NT2/D1 (cell line): ENCODE measurements at regions not wholly inside any gene's neighbourhood (a gene's known extent, or its start where the extent isn't known, plus 50 kb on each side); places are given as distances from the start of the nearest gene placed in this dataset.
"Not testable (repeated sequence)": the region's sequence is repeated elsewhere in the genome, so short reads cannot be mapped to it uniquely, and the experiment has no call there.

ENCODE experiments used
- DNase-seq: peaks from one replicate; pipeline ENCODE4 v3.0.0-alpha.2; 2011; ENCODE audit warnings: low read depth, low spot score
- H3K27me3 ChIP-seq: 2 replicates; pipeline ENCODE4 v1.6.0; 2011; ENCODE audit warnings: mild to moderate bottlenecking; ENCODE audit not compliant: insufficient read length, insufficient read depth
- H3K36me3 ChIP-seq: 2 replicates; pipeline ENCODE4 v1.6.1; 2011; ENCODE audit warnings: mild to moderate bottlenecking, low read length, mixed read lengths; ENCODE audit not compliant: insufficient read depth, insufficient read length
- H3K4me1 ChIP-seq: 2 replicates; pipeline ENCODE4 v1.5.1; 2011; ENCODE audit not compliant: insufficient read depth, insufficient read length
- H3K4me3 ChIP-seq: 2 replicates; pipeline ENCODE4 v1.5.1; 2011; ENCODE audit warnings: low read depth; ENCODE audit not compliant: insufficient read length
- H3K9ac ChIP-seq: 2 replicates; pipeline ENCODE4 v1.6.0; 2011; ENCODE audit warnings: low read depth; ENCODE audit not compliant: insufficient read length
- H3K9me3 ChIP-seq: 2 replicates; pipeline ENCODE4 v1.5.1; 2011; ENCODE audit warnings: mild to moderate bottlenecking, low read length; ENCODE audit not compliant: insufficient read depth
- SUZ12 ChIP-seq: IDR thresholded peaks from 2 replicates; pipeline ENCODE4 v1.6.1; 2011; ENCODE audit not compliant: insufficient read length, insufficient read depth; ENCODE audit errors: extremely low read depth
- YY1 ChIP-seq: IDR thresholded peaks from 2 replicates; pipeline ENCODE4 v1.6.1; 2011; ENCODE audit not compliant: insufficient read length, insufficient read depth
- ZNF274 ChIP-seq: IDR thresholded peaks from 2 replicates; pipeline ENCODE4 v1.6.1; 2011; ENCODE audit warnings: mild to moderate bottlenecking, low read depth, low read length

DNA sequence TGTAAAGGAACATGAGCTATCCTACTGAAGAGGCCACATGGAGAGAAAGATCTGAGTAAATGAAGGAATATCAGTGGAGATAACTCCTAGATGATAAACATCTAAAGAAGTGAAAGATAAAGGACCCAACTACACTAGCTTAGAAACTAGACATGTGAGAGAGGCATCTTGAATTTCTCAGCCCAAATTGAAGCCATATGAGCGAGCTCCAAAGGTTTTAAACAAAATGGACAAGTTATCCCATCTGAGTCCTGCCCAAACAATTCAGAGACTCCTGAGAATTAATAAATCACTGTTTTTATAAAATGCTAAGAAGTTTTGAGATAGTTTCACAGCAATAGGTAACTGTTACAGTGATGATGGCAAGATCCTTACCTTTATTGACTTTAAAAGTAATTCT lies 438.9 kb downstream of the NAV3 start:
- TF ChIP-seq YY1 (no peak), SUZ12 (no peak), ZNF274 (no peak)
- no peak overlapping the region for H3K4me3 ChIP-seq
- no peaks in the 10 kb centered on the region for H3K27me3 ChIP-seq
- H3K36me3 ChIP-seq = no peaks in the 10 kb centered on the region
- no peak overlapping the region for H3K9ac ChIP-seq
- no peaks in the 10 kb centered on the region for H3K4me1 ChIP-seq
- DNase-seq = no peak
- H3K9me3 ChIP-seq = no peaks in the 10 kb centered on the region; the same call in 1 of the 2 replicates

DNA sequence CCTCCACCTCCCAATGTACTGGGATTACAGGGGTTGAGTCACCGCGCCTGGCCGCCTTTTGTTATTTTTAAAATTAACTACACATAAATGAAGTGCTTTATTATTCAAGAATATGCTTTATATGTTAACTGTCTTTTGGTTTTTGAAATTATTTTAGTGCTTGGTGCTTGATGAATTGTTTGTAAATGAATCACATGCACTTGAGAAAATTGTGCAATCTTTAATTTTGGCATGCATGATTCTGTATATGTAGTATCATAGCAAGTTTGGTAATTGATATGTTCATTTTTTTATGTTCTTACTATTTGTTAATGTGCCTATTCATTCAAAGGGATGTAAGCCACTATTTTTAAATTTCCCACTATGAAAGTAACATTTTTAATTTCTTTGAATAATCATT lies 440.9 kb downstream of the NAV3 start:
- H3K9ac ChIP-seq = no peak overlapping the region
- no peaks in the 10 kb centered on the region for H3K4me1 ChIP-seq
- H3K4me3 ChIP-seq = no peak overlapping the region
- no peak for TF ChIP-seq ZNF274
- no peak for TF ChIP-seq YY1
- no peak for TF ChIP-seq SUZ12
- H3K36me3 ChIP-seq = no peaks in the 10 kb centered on the region
- H3K9me3 ChIP-seq = no peaks in the 10 kb centered on the region; the same call in 1 of the 2 replicates
- no peak for DNase-seq
- H3K27me3 ChIP-seq = no peaks in the 10 kb centered on the region

DNA sequence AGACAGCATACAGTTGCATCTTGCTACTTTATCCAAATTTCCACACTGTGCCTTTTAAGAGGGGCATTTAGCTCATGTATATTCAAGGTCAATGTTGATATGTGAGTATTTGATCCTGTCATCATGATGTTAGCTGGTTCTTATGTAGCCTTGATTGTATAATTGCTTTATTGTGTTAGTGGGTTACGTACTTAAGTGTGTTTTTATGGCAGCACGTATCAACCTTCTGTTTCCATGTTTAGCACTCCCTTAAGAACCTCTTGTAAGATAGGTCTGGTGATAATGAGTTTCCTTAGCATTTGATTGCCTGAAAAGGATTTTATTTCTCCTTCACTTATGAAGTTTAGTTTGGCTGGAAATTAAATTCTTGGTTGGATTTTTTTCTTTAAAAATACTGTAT lies 445.2 kb downstream of the NAV3 start:
- Histone ChIP-seq H3K27me3 (no peaks in the 10 kb centered on the region), H3K9me3 (peaks cover 8% of the 10 kb centered on the region; the same call in 1 of the 2 replicates), H3K4me1 (no peaks in the 10 kb centered on the region), H3K4me3 (no peak overlapping the region), H3K9ac (no peak overlapping the region), H3K36me3 (no peaks in the 10 kb centered on the region)
- DNase-seq = no peak
- TF ChIP-seq ZNF274 (no peak), YY1 (no peak), SUZ12 (no peak)

DNA sequence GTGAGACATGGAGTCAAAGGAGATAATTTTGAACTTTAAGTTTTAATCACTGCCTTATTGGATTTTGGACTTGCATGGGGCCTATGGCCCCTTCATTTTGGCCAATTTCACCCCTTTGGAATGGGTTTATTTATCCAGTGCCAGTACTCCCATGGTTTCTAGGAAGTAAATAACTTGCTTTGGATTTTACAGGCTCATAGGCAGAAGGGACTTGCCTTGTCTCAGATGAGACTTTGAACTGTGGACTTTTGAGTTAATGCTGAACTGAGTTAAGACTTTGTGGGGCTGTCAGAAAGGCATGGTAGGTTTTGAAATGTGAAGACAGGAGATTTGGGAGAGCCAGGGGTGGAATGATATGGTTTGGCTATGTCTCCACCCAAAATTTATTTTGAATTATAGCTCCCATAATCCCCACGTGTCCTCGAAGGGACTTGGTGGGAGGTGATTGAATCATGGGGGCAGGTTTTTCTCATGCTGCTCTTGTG lies 448.1 kb downstream of the NAV3 start:
- Histone ChIP-seq H3K36me3 (no peaks in the 10 kb centered on the region), H3K4me3 (no peak overlapping the region), H3K9me3 (peaks cover 8% of the 10 kb centered on the region; the same call in 1 of the 2 replicates), H3K4me1 (no peaks in the 10 kb centered on the region), H3K27me3 (no peaks in the 10 kb centered on the region), H3K9ac (no peak overlapping the region)
- TF ChIP-seq ZNF274 = no peak
- TF ChIP-seq YY1 = no peak
- TF ChIP-seq SUZ12 = no peak
- no peak for DNase-seq

DNA sequence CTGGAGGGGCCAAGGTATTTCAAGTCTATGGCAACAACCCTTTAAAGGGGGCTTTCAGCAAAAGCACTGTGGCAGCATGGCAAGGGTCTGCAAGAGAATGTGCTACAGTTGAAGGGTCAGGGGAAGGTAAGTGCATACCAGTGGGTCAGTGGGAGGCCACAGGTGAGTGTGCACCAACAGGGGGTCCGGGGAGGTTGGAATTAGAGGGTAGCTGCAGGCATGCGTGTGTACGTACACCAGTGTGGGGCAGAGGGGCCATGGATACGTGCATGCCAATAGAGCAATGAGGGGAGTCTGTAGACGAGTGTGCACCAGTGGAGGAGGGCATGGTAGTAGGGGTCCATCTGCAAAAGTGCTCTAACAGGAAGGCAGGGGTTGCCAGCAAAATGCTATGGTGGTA lies 448.9 kb downstream of the NAV3 start:
- Histone ChIP-seq H3K27me3 (no peaks in the 10 kb centered on the region), H3K36me3 (no peaks in the 10 kb centered on the region), H3K9me3 (peaks cover 8% of the 10 kb centered on the region; the same call in 1 of the 2 replicates), H3K9ac (no peak overlapping the region), H3K4me3 (no peak overlapping the region), H3K4me1 (no peaks in the 10 kb centered on the region)
- DNase-seq = no peak
- TF ChIP-seq SUZ12 = no peak
- TF ChIP-seq ZNF274 = no peak
- TF ChIP-seq YY1 = no peak

DNA sequence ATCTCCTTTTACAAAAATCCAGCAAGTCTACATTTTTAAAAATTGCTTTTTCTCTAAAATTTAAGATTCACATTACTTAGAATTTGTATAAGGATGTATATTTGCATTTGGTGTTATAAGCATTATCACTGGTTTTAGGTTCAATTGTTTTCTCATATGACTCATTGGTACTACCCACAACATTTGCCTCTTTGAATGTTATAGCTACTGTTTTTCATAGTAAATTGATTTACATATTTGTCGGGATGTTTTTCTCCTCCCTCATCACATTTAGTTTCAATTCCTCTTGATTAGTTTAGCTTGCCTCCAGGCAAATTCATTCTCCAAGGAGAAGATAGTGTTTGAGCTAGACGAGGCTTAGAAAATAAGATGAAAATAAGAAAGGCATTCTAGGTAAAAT lies 450.4 kb downstream of the NAV3 start:
- H3K27me3 ChIP-seq, H3K9ac ChIP-seq, H3K4me1 ChIP-seq, DNase-seq, H3K9me3 ChIP-seq, H3K4me3 ChIP-seq, H3K36me3 ChIP-seq: not testable (repeated sequence)

DNA sequence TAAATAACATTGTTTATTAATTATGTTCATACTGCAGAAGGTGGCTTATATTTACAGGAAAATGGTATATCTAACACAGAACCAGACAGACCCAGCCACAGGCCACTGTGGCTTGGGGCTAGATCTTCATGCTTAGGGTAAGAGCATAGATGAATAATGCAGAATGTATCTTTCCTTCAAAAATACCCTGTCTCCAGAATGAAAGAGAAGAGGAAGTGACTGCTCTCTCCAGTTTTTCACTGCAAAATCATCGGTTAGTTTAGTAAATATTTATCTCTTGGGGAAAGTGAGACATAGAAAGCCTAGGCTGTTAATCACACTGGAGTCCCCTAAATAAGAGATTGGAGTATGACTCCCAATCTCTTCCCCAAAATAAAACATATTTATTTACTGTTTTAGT lies 453.7 kb downstream of the NAV3 start:
- DNase-seq = no peak
- H3K27me3 ChIP-seq = no peaks in the 10 kb centered on the region
- H3K9me3 ChIP-seq = no peaks in the 10 kb centered on the region
- H3K4me1 ChIP-seq = no peaks in the 10 kb centered on the region
- H3K4me3 ChIP-seq = no peak overlapping the region
- H3K36me3 ChIP-seq = no peaks in the 10 kb centered on the region
- no peak overlapping the region for H3K9ac ChIP-seq
- TF ChIP-seq ZNF274 (no peak), YY1 (no peak), SUZ12 (no peak)
